DMS53 (cell line): ENCODE measurements at regions not wholly inside any gene's neighbourhood (a gene's known extent, or its start where the extent isn't known, plus 50 kb on each side); places are given as distances from the start of the nearest gene placed in this dataset.
"Not testable (repeated sequence)": the region's sequence is repeated elsewhere in the genome, so short reads cannot be mapped to it uniquely, and the experiment has no call there.

Source experiments
- DNase-seq: peaks from one replicate; lab custom pipeline; 2025; lab: John Stamatoyannopoulos, UW

- DNase-seq = no peak
These were observed 891.6 kb upstream of the ZEB2 start for GRCh38 chr2:145411493-145411892.

- DNase-seq = no peak
These were observed 890.2 kb upstream of the ZEB2 start for GRCh38 chr2:145410086-145410485.

- DNase-seq = no peak
These were observed 889.1 kb upstream of the ZEB2 start for GRCh38 chr2:145408980-145409379.

- no peak for DNase-seq
These were observed 884.8 kb upstream of the ZEB2 start for GRCh38 chr2:145404690-145405089.

GRCh38 chr2:145402706-145403277 is 882.9 kb upstream of the ZEB2 start:
- DNase-seq = no peak

- DNase-seq = no peak
These were observed 879.2 kb upstream of the ZEB2 start for GRCh38 chr2:145399131-145399530.

GRCh38 chr2:145394181-145394580 is 874.3 kb upstream of the ZEB2 start:
- no peak for DNase-seq

DNA sequence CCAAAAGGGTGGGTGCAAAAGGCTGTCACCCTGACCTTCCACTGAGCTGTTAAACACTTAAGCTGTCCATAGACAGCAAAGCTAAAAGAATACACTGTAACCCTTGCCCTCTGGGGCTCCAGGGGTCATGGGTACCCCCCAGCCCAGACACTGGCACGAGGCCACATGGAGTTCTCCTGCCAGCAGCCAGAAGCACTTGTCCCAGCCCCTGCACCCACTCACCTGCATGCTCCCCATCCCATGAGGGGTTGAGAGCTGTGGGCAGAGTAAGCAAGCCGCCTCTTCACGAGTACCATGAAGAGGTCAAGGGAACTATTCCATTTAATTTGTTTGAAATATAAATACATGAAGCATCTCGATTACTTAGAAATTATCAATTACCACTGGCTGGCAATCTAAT is 867.1 kb upstream of the ZEB2 start:
- DNase-seq = no peak

GRCh38 chr2:145383961-145384360 is 864.0 kb upstream of the ZEB2 start:
- DNase-seq = no peak

DNA sequence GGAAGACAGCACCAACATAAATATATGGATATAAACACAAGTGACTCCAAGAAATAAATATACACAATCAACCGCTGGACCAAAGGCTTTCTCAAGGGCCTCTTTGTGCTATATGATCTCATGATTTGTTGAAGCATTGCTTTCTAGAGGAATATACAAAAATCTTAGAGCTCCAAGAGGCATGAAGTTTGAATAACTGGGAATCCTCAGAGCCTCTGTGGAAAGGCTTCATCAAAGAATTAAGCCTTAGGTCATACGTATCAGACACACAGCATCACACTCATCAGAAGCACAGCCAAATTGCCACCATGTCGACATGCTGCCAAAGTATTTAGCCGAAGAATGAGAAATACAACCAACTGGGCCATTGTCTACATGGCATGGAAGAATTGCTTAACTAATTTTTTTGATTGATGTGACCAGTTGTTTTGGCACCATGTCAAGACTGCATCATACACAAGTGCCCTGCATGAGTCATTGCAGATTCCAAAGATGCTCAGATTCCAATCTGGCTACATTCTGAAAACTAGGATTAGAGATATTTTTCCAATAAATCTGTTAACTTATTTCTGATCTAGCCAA is 860.6 kb upstream of the ZEB2 start:
- peak; percentile 21 for DNase-seq

DNA sequence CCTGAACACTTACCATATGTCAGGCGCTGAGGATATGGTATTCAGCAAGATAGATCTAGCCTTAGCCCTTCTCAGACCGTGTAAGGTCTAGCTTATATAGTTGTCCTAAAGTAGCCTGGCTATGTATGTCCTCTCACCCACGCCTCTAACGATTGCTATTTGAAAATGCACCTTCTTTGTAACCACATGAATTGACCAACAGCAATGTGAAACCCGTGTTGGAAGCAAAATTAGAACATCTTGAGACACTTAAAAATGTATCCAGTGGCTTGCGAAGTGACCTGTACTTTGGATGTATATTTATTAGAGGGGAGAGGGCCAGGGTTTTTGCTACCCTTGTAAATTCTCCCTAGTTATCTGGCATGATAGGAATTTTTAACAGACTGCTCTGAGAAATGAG is 860.0 kb upstream of the ZEB2 start:
- DNase-seq = no peak

DNA sequence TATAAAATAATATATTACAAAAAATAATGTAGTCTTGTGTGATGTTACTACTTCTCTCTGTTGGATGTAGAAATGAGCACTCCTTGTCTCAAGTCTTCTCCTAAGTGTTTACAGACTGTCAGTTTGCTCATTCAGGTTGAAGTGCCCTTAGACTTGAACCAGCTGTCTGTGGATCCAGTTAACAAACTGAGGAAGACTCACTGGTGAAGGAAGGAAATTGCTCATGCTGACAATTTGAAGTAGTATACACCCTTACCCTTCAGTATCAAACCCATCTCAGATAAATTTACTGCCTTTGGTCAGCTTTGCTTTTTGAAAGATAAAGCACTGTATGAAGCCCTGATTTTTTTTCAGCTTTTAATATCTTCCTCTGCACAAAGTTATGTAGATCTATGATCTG is 854.2 kb upstream of the ZEB2 start:
- DNase-seq = peak; percentile 10

DNA sequence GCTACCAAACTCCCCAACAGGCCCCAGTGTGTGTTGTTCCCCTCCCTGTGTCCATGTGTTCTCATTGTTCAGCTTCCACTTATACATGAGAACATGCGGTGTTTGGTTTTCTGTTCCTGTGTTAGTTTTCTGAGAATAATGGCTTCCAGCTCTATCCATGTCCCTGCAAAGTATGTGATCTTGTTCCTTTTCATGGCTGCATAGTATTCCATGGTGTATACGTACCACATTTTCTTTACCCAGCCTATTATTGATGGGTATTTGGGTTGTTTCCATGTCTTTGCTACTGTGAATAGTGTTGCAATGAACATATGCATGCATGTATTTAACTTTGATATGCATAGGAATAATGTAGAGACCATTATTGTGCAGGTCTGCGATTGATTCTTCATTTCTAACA is 847.4 kb upstream of the ZEB2 start:
- not testable (repeated sequence) for DNase-seq

DNA sequence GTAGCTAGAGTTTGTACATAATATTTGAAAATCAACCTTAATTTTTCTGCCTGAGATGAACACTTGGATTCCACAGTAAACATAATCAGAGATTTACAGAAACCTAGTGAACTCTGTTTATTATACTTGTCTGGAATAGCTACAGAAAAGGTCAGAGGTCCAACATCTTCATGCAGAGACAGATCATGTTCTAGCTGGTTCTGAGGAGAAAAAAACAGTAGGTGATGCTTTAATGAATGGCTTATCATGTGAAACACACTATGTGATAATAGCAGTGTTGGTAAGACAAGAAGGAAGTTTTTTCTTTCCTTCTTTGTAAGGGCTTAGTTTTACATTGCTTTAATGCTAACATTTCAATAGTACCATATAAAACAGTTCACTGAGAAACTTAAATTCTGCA is 846.4 kb upstream of the ZEB2 start:
- DNase-seq = no peak

- no peak for DNase-seq
These were observed 840.3 kb upstream of the ZEB2 start for GRCh38 chr2:145360129-145360790.

GRCh38 chr2:145359561-145359960 is 839.6 kb upstream of the ZEB2 start:
- DNase-seq = no peak

GRCh38 chr2:145356056-145356455 is 836.1 kb upstream of the ZEB2 start:
- no peak for DNase-seq

DNA sequence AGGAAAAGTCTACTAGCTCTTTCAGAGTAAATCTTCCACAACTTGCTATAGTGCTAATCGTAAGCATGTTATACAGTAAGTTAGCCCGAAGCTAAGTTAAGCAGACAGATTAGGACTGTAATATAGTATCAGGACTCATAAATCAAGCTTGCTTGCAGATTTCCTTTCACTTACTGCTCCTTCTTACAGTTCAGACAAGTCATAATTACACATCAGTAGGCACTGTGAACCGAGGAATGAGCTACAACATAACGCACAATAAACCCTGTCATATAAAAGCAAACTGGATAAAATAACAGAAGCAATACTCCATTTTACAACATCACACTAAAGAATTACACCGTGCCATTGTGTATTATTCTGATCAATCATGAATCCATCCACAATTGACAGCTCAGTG is 832.6 kb upstream of the ZEB2 start:
- no peak for DNase-seq

DNA sequence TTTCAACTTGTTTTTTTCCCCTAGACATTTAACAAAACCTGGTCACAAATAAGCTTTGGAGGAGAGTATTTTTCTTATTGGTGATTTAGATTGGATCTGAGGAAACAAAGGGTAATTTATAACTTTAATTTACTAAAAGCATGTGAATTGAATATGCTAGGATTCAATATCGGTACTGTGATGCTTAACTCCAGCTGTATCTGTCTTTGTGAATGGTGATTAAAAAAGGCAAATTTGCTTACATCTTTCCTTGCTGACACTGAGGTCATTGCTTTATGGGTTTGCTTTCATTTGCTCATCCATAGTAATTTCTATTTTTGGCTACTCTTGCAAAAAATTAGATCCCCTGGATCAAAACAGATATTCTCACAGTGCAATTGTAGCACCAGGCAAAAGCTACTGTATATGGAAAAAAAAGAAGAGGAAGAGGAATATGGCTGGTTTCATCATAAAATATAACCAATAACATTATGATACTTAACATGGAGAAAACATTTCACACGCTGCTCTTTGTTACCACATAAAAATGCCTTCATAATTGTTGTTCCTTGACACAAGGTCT is 832.0 kb upstream of the ZEB2 start:
- DNase-seq = no peak

DNA sequence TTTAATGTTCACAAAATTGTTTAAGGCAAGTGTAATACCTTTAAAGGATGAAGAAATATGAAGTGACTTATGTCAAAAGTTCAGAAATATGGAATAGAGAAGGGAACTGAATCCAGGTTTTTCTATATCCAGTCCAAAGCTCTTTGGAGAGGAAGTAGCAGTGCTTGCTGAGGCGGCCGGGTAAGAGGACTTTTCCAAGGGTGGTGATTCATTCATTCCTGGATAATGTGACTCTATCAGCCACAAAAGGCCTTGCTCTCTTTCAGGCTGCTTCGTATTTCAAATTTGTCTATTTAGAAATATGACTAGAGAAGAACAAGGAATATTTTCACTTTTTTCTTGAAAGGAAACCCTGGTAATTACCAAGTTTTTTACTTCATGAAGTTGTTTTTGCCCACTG is 830.1 kb upstream of the ZEB2 start:
- no peak for DNase-seq

DNA sequence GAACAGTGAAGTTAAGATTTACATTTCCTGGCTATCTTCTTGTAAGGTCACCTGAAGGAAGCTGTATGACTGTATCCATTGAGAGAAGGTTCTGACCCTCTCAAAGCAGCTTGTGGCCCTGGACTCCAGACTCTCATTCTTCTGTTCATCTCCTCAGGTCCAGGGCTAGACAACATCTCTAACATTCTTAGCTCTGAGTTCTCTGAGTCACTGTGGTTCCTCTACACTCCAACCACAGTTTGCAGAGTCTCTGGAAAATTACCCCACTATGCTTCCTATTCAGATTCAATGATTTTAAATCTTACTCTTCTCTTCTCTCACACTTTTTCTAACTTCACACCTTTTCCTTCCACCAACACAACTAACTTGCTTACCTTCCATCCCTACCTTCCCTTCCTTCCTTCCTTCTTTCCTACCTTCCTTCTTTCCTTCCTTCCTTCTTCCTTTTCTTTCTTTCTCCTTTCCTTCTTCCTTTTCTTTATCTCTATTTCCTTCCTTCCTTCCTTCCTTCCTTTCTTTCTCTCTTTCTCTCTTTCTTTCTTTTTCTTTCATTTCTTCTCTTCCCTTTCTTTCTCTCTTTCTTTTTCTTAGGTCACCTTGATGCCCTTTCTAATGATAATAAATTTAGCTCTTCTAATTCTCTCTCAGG is 824.3 kb upstream of the ZEB2 start:
- DNase-seq = no peak

DNA sequence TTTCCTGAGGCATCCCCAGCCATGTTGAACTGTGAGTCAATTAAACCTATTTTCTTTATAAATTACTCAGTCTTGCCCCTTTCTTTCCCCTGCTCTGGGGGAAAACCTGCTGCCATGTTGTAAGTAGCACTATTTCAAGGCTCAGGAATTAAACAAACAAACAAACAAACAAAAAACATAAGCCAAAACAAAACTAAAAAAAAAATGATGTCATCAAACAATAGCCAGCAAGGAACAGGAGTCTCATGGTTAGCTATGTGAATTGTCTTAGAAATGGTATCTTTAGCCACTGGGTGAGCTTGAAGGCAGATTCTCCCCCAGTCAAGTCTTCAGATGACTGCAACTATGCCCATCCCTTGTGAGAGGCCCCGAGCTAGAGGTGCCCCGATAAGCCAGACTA is 823.4 kb upstream of the ZEB2 start:
- DNase-seq = no peak

DNA sequence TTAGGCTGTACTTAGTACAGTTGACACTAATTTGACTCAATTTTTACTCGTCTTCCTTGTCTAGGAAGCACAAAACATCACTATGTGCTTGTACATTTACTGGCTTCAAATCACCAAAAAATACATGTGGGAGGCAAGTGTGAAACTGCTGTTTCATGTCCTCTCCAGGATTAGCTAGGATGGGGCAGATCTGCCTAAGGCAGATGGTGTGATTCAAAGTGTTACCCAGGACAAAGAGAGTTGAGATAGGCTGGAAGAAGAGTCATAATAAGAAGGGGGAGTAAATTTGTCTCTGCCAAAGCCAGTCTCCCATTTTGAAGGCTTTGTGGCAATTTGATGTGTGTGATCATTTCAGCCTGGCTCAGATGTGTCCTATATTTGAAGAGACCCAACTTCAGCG is 821.6 kb upstream of the ZEB2 start:
- no peak for DNase-seq
